ENCODE measurements at regions not wholly inside any gene's neighbourhood (a gene's known extent, or its start where the extent isn't known, plus 50 kb on each side); places are given as distances from the start of the nearest gene placed in this dataset.

DNA sequence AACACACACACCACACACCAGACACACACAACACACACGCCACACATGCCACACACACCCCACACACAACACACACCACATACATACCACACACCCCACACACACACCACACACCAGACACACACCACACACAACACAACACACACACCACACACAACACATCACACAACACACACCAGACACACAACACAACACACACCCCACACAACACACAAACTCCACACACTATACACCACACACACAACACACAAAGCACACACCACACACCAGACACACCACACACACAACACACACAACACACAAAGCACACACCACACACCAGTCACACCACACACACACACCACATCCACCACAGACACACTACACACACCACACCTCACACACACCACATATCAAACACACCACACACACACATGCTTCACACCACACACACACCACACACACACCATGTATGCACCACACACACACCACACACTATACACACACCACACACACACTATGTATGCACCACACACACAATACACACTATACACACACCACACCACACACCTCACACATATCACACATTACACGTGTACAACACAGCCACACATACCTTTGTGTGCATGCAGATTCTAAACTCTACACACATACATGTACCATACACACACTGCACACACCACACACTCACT is 72.2 kb downstream of the TMEM18 start:
- ATAC-seq: no peak
- H3K27ac ChIP-seq: no peak overlapping the region
- 94% methylated on average over 2 of the region's 2 CpGs for WGBS (ENCODE audit: insufficient coverage, low coverage, low lambda C conversion rate, missing lambda C conversion rate)

DNA sequence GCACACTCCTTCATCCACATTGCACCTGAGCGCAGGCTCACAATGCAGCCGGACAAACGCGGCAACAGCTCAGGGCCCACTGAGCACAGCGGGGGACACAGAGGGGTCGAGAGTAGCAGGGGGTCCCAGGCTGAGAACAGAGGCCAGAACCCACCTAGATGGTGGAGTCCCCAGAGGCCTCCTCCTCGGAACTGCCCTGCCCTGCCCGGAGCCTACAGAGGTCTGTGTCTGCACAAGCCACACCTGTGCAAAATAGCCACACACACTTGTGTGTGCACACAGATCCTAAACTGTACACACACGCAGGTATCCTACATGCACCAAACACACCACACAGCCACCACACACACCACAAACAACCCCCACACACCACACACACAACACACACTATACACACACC is 72.8 kb downstream of the TMEM18 start:
- Histone ChIP-seq H3K27me3 (no peaks in the 10 kb centered on the region), H3K4me1 (no peaks in the 10 kb centered on the region), H3K4me3 (no peak overlapping the region), H3K9me3 (no peaks in the 10 kb centered on the region), H3K27ac (no peak overlapping the region), H3K36me3 (no peaks in the 10 kb centered on the region)
- DNase-seq: no peak
- no peak for ATAC-seq
- TF ChIP-seq, protein P1, sequence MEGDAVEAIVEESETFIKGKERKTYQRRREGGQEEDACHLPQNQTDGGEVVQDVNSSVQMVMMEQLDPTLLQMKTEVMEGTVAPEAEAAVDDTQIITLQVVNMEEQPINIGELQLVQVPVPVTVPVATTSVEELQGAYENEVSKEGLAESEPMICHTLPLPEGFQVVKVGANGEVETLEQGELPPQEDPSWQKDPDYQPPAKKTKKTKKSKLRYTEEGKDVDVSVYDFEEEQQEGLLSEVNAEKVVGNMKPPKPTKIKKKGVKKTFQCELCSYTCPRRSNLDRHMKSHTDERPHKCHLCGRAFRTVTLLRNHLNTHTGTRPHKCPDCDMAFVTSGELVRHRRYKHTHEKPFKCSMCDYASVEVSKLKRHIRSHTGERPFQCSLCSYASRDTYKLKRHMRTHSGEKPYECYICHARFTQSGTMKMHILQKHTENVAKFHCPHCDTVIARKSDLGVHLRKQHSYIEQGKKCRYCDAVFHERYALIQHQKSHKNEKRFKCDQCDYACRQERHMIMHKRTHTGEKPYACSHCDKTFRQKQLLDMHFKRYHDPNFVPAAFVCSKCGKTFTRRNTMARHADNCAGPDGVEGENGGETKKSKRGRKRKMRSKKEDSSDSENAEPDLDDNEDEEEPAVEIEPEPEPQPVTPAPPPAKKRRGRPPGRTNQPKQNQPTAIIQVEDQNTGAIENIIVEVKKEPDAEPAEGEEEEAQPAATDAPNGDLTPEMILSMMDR (IDR thresholded peaks at IDR 0.05): no peak
- TF ChIP-seq POLR2A (IDR thresholded peaks at IDR 0.05): no peak
- intact Hi-C loops (cut with DNase I): no loop called here
- WGBS (ENCODE audit: insufficient coverage, low coverage, low lambda C conversion rate, missing lambda C conversion rate): 88% methylated on average over 4 of the region's 9 CpGs

More for the DNA sequence above, 72.2 kb downstream of the TMEM18 start:
- H3K36me3 ChIP-seq: no peaks in the 10 kb centered on the region
- no peak overlapping the region for H3K4me3 ChIP-seq
- no peaks in the 10 kb centered on the region for H3K9me3 ChIP-seq
- intact Hi-C loops (cut with DNase I): no loop called here
- no peaks in the 10 kb centered on the region for H3K27me3 ChIP-seq
- TF ChIP-seq, protein P1 (IDR thresholded peaks at IDR 0.05): no peak
- no peak for TF ChIP-seq POLR2A (IDR thresholded peaks at IDR 0.05)
- no peak for DNase-seq
- H3K4me1 ChIP-seq: no peaks in the 10 kb centered on the region

DNA sequence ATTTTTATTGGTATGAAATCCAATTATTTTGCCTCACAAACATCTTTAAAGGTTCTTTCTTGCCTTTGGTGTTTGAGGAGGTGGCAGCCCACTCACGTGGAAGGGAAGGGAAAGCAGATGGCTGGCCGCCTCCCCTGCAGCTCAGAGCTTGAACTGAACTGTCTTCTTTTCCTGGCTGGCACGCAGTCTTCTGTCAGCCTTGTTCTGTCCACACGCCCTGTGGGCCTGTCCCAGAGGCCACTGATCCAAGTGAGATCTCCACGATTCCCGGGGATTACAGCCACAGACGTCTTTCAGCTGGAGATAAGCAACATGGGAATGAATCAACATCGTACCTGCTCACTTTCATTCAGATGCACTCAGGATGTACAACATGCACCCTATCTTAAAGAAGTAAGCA is 73.3 kb downstream of the TMEM18 start:
- WGBS (ENCODE audit: insufficient coverage, low coverage, low lambda C conversion rate, missing lambda C conversion rate): 64% methylated on average over 6 of the region's 8 CpGs
- no peaks in the 10 kb centered on the region for H3K9me3 ChIP-seq
- ATAC-seq (no peak), DNase-seq (no peak)
- no peaks in the 10 kb centered on the region for H3K36me3 ChIP-seq
- no peak for TF ChIP-seq POLR2A (IDR thresholded peaks at IDR 0.05)
- TF ChIP-seq, protein P1 (IDR thresholded peaks at IDR 0.05): no peak
- H3K27ac ChIP-seq: no peak overlapping the region
- no peak overlapping the region for H3K4me3 ChIP-seq
- intact Hi-C loops (cut with DNase I): no loop called here
- H3K27me3 ChIP-seq: no peaks in the 10 kb centered on the region
- no peaks in the 10 kb centered on the region for H3K4me1 ChIP-seq

DNA sequence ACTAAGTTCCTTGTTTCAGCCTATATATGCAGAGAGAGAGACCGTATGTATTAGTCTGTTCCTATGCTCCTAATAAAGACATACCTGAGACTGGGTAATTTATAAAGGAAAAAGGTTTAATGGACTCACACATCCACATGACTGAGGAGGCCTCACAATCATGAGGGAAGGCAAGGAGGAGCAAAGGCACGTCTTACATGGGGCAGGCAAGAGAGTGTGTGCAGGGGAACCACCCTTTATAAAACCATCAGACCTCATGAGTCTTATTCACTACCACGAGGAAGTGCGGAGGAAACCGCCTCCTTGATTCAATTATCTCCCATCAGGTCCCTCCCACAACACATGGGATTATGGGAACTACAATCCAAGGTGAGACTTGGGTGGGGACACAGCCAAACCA is 73.8 kb downstream of the TMEM18 start:
- Histone ChIP-seq H3K27me3 (no peaks in the 10 kb centered on the region), H3K27ac (no peak overlapping the region), H3K9me3 (no peaks in the 10 kb centered on the region), H3K4me1 (no peaks in the 10 kb centered on the region), H3K4me3 (no peak overlapping the region), H3K36me3 (no peaks in the 10 kb centered on the region)
- TF ChIP-seq, protein P1 (IDR thresholded peaks at IDR 0.05): no peak
- no peak for TF ChIP-seq POLR2A (IDR thresholded peaks at IDR 0.05)
- intact Hi-C loops (cut with DNase I): no loop called here
- ATAC-seq (no peak), DNase-seq (no peak)
- 74% methylated on average over 5 of the region's 5 CpGs for WGBS (ENCODE audit: insufficient coverage, low coverage, low lambda C conversion rate, missing lambda C conversion rate)
